IMR-90 (cell line): ENCODE measurements at regions not wholly inside any gene's neighbourhood (a gene's known extent, or its start where the extent isn't known, plus 50 kb on each side); places are given as distances from the start of the nearest gene placed in this dataset.

Experiments used
- CEBPB ChIP-seq: IDR thresholded peaks from 2 replicates; pipeline ENCODE4 v1.6.1; 2012; ENCODE audit warnings: low read depth, low read length, improper control_type of control experiment
- CTCF ChIP-seq: conservative IDR thresholded peaks from 2 replicates; pipeline ENCODE4 v1.5.1; 2012; ENCODE audit warnings: mild to moderate bottlenecking, low read depth, low read length, improper control_type of control experiment
- RFX5 ChIP-seq: IDR thresholded peaks from 2 replicates; pipeline ENCODE4 v1.8.0; 2012; ENCODE audit warnings: low read depth, mild to moderate bottlenecking, low read length, moderate library complexity

- no peak for TF ChIP-seq CTCF
- no peak for TF ChIP-seq CEBPB
- TF ChIP-seq RFX5: no peak
Measured at GRCh38 chr3:105042586-105042985, 324.1 kb upstream of the ALCAM start.
